Nephron (organoid): ENCODE measurements at regions not wholly inside any gene's neighbourhood (a gene's known extent, or its start where the extent isn't known, plus 50 kb on each side); places are given as distances from the start of the nearest gene placed in this dataset.

ENCODE experiments used
- H3K27ac Mint-ChIP-seq, 3 experiments: 2 replicates each; pipeline ENCODE4 v1.8.0; 2020; ENCODE audit warnings: mixed read lengths in 3 of 3, mild to moderate bottlenecking in 2 of 3, moderate library complexity in 1 of 3
- H3K27me3 Mint-ChIP-seq: 2 replicates; pipeline ENCODE4 v1.8.0; 2021; ENCODE audit warnings: low read depth, mild to moderate bottlenecking, moderate library complexity, mixed read lengths
- H3K36me3 Mint-ChIP-seq: 2 replicates; pipeline ENCODE4 v1.8.0; 2020; ENCODE audit warnings: low read depth, mixed read lengths
- H3K4me1 Mint-ChIP-seq: 2 replicates; pipeline ENCODE4 v1.8.0; 2020; ENCODE audit warnings: mixed read lengths
- H3K4me3 Mint-ChIP-seq, 3 experiments: 2 replicates each; pipeline ENCODE4 v1.8.0; 2020; ENCODE audit warnings: mild to moderate bottlenecking in 3 of 3, mixed read lengths in 3 of 3, moderate library complexity in 2 of 3
- H3K9me3 Mint-ChIP-seq: 2 replicates; pipeline ENCODE4 v1.8.0; 2020; ENCODE audit warnings: mixed read lengths
- TF ChIP-seq, protein P1 (sequence below), 3 experiments: fragments of 200-600 bp; sonication (generic); IDR thresholded peaks; one replicate each; pipeline ENCODE4 v1.5.0; 2021; ENCODE audit warnings: antibody characterized with exemption in 3 of 3; ENCODE audit not compliant: unreplicated experiment in 3 of 3

DNA sequence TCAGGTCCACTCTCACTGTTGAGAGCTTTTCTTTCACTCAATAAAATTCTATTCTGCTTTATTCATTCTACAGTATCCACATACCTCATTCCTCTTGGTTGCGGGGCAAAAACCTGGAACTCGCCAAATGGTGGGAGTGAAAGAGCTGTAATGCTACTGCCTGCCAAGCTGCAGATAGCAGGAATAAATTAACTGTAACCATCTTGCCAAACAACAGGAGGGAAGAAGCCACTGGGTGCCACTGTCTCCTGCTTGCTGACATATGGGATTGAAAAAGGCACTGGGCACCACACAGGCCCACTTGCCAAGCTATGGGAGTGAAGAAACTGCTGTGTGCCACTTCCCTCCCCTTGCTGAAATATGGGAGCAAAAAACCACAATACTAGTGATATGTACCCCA lies 111.9 kb upstream of the CNTN1 start:
- Mint-ChIP-seq H3K27me3 (no peaks in the 10 kb centered on the region), H3K4me3 (no peak overlapping the region), H3K4me1 (no peaks in the 10 kb centered on the region), H3K36me3 (peaks cover 4% of the 10 kb centered on the region), H3K9me3 (peaks cover 17% of the 10 kb centered on the region), H3K27ac (no peak overlapping the region)
- TF ChIP-seq, protein P1, sequence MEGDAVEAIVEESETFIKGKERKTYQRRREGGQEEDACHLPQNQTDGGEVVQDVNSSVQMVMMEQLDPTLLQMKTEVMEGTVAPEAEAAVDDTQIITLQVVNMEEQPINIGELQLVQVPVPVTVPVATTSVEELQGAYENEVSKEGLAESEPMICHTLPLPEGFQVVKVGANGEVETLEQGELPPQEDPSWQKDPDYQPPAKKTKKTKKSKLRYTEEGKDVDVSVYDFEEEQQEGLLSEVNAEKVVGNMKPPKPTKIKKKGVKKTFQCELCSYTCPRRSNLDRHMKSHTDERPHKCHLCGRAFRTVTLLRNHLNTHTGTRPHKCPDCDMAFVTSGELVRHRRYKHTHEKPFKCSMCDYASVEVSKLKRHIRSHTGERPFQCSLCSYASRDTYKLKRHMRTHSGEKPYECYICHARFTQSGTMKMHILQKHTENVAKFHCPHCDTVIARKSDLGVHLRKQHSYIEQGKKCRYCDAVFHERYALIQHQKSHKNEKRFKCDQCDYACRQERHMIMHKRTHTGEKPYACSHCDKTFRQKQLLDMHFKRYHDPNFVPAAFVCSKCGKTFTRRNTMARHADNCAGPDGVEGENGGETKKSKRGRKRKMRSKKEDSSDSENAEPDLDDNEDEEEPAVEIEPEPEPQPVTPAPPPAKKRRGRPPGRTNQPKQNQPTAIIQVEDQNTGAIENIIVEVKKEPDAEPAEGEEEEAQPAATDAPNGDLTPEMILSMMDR (IDR thresholded peaks at IDR 0.05; ENCODE audit: unreplicated experiment in 3 of 3): no peak

DNA sequence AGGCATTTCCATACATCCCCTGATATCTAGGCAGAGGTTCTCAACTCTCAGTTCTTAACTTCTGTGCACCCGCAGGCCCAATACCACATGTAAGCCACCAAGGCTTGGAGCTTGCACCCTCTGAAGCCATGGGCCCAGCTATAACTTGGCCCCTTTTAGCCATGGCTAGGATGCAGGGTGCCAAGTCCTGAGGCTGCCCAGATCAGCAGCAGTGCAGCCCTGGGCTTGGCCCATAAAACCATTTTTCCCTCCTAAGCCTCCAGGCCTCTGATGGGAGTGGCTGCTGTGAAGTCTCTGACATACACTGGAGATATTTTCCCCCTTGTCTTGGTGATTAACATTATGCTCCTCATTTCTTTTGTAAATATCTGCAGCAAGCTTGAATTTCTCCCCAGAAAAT lies 110.3 kb upstream of the CNTN1 start:
- H3K9me3 Mint-ChIP-seq: peaks cover 17% of the 10 kb centered on the region
- no peaks in the 10 kb centered on the region for H3K4me1 Mint-ChIP-seq
- H3K27me3 Mint-ChIP-seq: no peaks in the 10 kb centered on the region
- TF ChIP-seq, protein P1 (IDR thresholded peaks at IDR 0.05; ENCODE audit: unreplicated experiment in 3 of 3): no peak
- H3K36me3 Mint-ChIP-seq: peaks cover 4% of the 10 kb centered on the region
- H3K27ac Mint-ChIP-seq: no peak overlapping the region
- no peak overlapping the region for H3K4me3 Mint-ChIP-seq

DNA sequence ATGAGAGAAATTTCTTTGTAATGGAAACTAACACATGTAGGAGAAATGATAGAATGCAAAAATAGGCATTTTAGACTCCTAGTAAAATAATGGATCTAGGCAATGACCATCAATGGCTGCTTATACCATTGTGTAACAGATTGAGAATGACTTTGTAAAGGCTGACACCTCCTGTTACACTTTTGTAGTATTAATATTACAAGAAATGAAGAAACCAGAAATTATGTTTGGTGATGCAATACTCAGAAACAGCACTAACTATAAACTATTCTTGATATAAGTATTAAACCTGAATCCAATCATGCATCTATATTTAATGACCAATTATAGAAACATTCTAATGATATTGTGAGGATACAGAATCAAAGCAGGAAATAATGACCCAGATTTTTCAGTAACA lies 108.5 kb upstream of the CNTN1 start:
- Mint-ChIP-seq H3K9me3 (peaks cover 17% of the 10 kb centered on the region), H3K27ac (no peak overlapping the region), H3K4me3 (no peak overlapping the region), H3K4me1 (no peaks in the 10 kb centered on the region), H3K36me3 (peaks cover 4% of the 10 kb centered on the region), H3K27me3 (no peaks in the 10 kb centered on the region)
- TF ChIP-seq, protein P1 (IDR thresholded peaks at IDR 0.05; ENCODE audit: unreplicated experiment in 3 of 3): no peak

DNA sequence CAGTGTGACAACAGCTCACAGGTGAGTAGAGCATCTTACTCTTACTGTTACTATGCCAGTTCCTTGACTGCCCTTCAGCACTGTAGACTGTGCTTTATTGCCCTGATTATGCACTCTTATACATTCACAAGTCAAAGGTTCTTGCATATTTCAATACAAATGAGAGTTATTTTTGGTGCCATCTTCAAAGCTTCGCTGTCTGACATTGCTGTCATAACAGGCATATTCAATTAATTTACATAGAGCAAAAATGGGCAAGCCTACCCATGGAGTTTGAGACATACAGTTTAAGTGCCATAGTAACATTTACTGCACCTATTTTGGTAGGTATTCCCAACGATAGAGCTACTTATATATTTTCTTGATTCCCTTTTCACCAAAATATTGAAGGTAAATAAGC lies 107.5 kb upstream of the CNTN1 start:
- peaks cover 25% of the 10 kb centered on the region for H3K9me3 Mint-ChIP-seq
- TF ChIP-seq, protein P1 (IDR thresholded peaks at IDR 0.05; ENCODE audit: unreplicated experiment in 3 of 3): no peak
- peaks cover 8% of the 10 kb centered on the region for H3K36me3 Mint-ChIP-seq
- H3K27ac Mint-ChIP-seq: no peak overlapping the region
- H3K27me3 Mint-ChIP-seq: no peaks in the 10 kb centered on the region
- H3K4me3 Mint-ChIP-seq: no peak overlapping the region
- no peaks in the 10 kb centered on the region for H3K4me1 Mint-ChIP-seq

DNA sequence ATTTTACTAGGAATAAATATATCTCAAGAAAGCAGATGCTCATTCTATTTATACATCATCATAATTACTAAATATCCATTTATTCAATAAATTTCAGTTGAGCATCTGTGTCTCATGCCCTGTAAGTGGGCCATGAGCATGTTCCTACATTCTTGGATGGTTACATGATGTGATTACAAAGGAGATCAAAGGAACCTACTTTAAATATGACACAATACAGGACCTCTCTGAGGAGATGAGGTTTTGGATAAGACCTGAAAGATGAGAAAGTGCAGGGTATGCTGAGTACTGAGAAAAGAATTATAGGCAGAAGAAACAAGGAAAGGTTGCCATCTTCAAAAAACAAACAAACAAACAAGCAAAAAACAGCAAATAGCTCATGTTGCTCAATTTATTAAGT lies 105.4 kb upstream of the CNTN1 start:
- Mint-ChIP-seq H3K4me3 (no peak overlapping the region), H3K4me1 (no peaks in the 10 kb centered on the region), H3K27me3 (no peaks in the 10 kb centered on the region), H3K36me3 (peaks cover 9% of the 10 kb centered on the region), H3K9me3 (peaks cover 23% of the 10 kb centered on the region), H3K27ac (no peak overlapping the region)
- TF ChIP-seq, protein P1 (IDR thresholded peaks at IDR 0.05; ENCODE audit: unreplicated experiment in 3 of 3): no peak

DNA sequence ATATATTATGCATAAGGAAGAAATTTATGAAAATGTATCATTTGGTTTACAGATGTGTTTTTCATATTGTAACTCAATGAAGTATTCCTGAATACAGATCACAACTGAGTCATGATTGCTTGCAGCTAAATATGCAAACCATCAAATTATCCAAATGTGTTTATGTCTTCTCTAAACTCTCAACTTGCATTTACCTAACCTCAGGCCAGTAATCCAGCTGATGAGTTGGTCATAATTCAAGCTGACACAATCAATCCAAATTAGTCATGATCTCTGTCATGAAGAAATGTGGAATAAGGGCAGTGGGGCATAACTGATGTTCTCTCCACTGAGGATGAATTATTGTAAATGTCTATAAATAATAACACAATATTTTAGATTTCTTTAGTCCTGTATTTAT lies 104.8 kb upstream of the CNTN1 start:
- Mint-ChIP-seq H3K4me1 (no peaks in the 10 kb centered on the region), H3K27me3 (no peaks in the 10 kb centered on the region), H3K4me3 (no peak overlapping the region), H3K36me3 (peaks cover 6% of the 10 kb centered on the region), H3K9me3 (peaks cover 19% of the 10 kb centered on the region), H3K27ac (no peak overlapping the region)
- TF ChIP-seq, protein P1 (IDR thresholded peaks at IDR 0.05; ENCODE audit: unreplicated experiment in 3 of 3): no peak
